Gastrocnemius medialis (tissue), 4 donors: ENCODE measurements at regions not wholly inside any gene's neighbourhood (a gene's known extent, or its start where the extent isn't known, plus 50 kb on each side); places are given as distances from the start of the nearest gene placed in this dataset.

Experiments
- POLR2A ChIP-seq, 2 donors: fragments of 450-650 bp; IDR thresholded peaks; one replicate each; pipeline ENCODE4 v1.6.1; 2017; ENCODE audit warnings: antibody characterized with exemption in 2 of 2, mild to moderate bottlenecking in 2 of 2, moderate library complexity in 2 of 2
- TF ChIP-seq, protein P1 (sequence below), 5 experiments: fragments of 450-650 bp in 3 of 5; fragments of 200-600 bp in 2 of 5; sonication (generic) in 2 of 5; IDR thresholded peaks in 4 of 5; conservative IDR thresholded peaks in 1 of 5; 1 replicate in 4 of 5; 2 replicates in 1 of 5; pipeline ENCODE4 v1.5.1; 2016 to 2019; ENCODE audit warnings: antibody characterized with exemption in 5 of 5, mild to moderate bottlenecking in 3 of 5, moderate library complexity in 3 of 5

DNA sequence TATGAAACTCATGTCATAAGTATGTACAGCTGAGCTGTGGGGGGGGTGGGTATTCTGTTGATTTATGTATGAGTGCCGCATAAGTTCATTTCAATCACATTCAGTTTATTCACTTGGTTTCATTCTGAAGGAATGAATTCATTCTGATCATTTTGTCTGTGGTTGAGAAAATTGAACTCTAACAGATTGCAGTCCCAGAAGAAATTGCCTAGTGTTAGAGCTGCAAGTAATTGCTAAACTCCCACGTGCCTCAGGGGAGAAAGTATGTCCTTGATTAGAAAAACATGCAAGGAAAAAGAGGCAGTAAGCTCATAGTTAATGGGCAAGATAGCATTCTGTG, 442.4 kb upstream of the MGAT4C start:
- TF ChIP-seq, protein P1, sequence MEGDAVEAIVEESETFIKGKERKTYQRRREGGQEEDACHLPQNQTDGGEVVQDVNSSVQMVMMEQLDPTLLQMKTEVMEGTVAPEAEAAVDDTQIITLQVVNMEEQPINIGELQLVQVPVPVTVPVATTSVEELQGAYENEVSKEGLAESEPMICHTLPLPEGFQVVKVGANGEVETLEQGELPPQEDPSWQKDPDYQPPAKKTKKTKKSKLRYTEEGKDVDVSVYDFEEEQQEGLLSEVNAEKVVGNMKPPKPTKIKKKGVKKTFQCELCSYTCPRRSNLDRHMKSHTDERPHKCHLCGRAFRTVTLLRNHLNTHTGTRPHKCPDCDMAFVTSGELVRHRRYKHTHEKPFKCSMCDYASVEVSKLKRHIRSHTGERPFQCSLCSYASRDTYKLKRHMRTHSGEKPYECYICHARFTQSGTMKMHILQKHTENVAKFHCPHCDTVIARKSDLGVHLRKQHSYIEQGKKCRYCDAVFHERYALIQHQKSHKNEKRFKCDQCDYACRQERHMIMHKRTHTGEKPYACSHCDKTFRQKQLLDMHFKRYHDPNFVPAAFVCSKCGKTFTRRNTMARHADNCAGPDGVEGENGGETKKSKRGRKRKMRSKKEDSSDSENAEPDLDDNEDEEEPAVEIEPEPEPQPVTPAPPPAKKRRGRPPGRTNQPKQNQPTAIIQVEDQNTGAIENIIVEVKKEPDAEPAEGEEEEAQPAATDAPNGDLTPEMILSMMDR (IDR thresholded peaks at IDR 0.05 in 4 of 5, conservative IDR thresholded peaks at IDR 0.05 in 1 of 5), result no peak
- no peak for TF ChIP-seq POLR2A (IDR thresholded peaks at IDR 0.05)
